ENCODE measurements at regions not wholly inside any gene's neighbourhood (a gene's known extent, or its start where the extent isn't known, plus 50 kb on each side); places are given as distances from the start of the nearest gene placed in this dataset.

DNA sequence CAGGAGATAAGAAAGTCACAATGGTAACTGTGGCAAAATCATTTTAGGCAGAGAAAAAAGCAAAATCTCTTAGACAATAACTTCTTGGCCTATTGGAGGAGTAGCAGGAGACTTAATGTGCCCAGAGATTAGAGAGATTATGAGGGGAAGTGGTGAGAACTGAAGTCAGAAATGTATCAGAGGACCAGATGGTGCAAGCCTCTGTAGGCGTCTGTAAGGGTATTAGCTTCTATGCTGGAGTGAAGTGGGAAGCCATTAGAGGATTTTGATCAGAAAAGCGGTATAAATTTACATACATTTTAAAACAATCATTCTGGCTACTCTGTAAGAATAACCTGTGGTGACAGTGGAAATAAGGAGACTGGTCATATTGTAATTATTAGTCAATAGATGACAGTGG, 236.7 kb downstream of the FAT4 start:
- TF ChIP-seq POLR2A (IDR thresholded peaks at IDR 0.05) (no peak), POLR2AphosphoS5 (IDR thresholded peaks at IDR 0.05; ENCODE audit: insufficient read depth in 1 of 2, low read depth in 1 of 2) (no peak)
